Breast epithelium (tissue), 3 donors: ENCODE measurements at regions not wholly inside any gene's neighbourhood (a gene's known extent, or its start where the extent isn't known, plus 50 kb on each side); places are given as distances from the start of the nearest gene placed in this dataset.

Experiments
- POLR2A ChIP-seq: fragments of 450-650 bp; IDR thresholded peaks from one replicate; pipeline ENCODE4 v1.6.1; 2016; ENCODE audit warnings: antibody characterized with exemption, mild to moderate bottlenecking, moderate library complexity
- POLR2AphosphoS5 ChIP-seq, 3 donors: sonication (generic); formaldehyde crosslinking; IDR thresholded peaks; one replicate each; pipeline ENCODE4 v1.6.1; 2017; ENCODE audit warnings: antibody characterized with exemption in 3 of 3
- TF ChIP-seq, protein P1 (sequence below), 3 donors: fragments of 450-650 bp; IDR thresholded peaks; one replicate each; pipeline ENCODE4 v1.5.1; 2016 to 2017; ENCODE audit warnings: antibody characterized with exemption in 3 of 3, mild to moderate bottlenecking in 3 of 3, moderate library complexity in 3 of 3

DNA sequence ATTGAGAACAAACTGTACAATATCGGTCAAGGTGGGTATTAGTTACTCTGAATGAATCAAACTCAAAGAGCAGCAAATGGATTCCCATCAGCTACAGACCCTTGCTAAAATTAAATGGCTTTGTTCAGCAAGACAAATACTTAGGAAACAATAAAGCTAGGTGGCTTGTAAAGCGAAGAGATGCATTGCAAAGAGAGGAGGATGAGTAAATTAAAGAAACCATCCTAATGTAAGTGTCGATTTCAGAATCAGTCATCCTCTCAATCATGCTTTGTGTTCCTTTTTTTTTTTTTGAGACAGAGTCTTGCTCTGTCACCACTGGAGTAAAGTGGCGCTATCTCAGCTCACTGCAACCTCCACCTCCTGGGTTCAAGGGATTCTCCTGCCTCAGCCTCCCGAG, 359.2 kb upstream of the ZNF462 start:
- TF ChIP-seq POLR2A (no peak), POLR2AphosphoS5 (IDR thresholded peaks at IDR 0.05) (no peak)
- TF ChIP-seq, protein P1, sequence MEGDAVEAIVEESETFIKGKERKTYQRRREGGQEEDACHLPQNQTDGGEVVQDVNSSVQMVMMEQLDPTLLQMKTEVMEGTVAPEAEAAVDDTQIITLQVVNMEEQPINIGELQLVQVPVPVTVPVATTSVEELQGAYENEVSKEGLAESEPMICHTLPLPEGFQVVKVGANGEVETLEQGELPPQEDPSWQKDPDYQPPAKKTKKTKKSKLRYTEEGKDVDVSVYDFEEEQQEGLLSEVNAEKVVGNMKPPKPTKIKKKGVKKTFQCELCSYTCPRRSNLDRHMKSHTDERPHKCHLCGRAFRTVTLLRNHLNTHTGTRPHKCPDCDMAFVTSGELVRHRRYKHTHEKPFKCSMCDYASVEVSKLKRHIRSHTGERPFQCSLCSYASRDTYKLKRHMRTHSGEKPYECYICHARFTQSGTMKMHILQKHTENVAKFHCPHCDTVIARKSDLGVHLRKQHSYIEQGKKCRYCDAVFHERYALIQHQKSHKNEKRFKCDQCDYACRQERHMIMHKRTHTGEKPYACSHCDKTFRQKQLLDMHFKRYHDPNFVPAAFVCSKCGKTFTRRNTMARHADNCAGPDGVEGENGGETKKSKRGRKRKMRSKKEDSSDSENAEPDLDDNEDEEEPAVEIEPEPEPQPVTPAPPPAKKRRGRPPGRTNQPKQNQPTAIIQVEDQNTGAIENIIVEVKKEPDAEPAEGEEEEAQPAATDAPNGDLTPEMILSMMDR (IDR thresholded peaks at IDR 0.05): no peak
